Stimulated activated CD8-positive, alpha-beta memory T cell treated with anti-CD3 and anti-CD28 coated beads, Interleukin-2, amount 100 ng/mL, for 1 hour (primary cell): ENCODE measurements at regions not wholly inside any gene's neighbourhood (a gene's known extent, or its start where the extent isn't known, plus 50 kb on each side); places are given as distances from the start of the nearest gene placed in this dataset.
"Not testable (repeated sequence)": the region's sequence is repeated elsewhere in the genome, so short reads cannot be mapped to it uniquely, and the experiment has no call there.

Experiments
- DNase-seq, 2 donors: peaks; one replicate each; pipeline ENCODE4 v3.0.0-alpha.2; 2020; ENCODE audit warnings: low read depth in 2 of 2

GRCh38 chr5:173667702-173668101 lies 51.3 kb upstream of the BOD1 start:
- DNase-seq, result no peak

GRCh38 chr5:173668245-173668800 lies 51.9 kb upstream of the BOD1 start:
- DNase-seq, result no peak

GRCh38 chr5:173668910-173669309 lies 52.5 kb upstream of the BOD1 start:
- DNase-seq, result no peak

- DNase-seq, result no peak
These were observed 53.0 kb upstream of the BOD1 start for GRCh38 chr5:173669483-173669882.

GRCh38 chr5:173670130-173670651 lies 53.7 kb upstream of the BOD1 start:
- no peak for DNase-seq

GRCh38 chr5:173670791-173671120 lies 54.3 kb upstream of the BOD1 start:
- DNase-seq, result no peak

GRCh38 chr5:173671121-173671949 lies 54.9 kb upstream of the BOD1 start:
- DNase-seq, result no peak

GRCh38 chr5:173672166-173672565 lies 55.7 kb upstream of the BOD1 start:
- no peak for DNase-seq

- no peak for DNase-seq
These were observed 56.4 kb upstream of the BOD1 start for GRCh38 chr5:173672891-173673290.

GRCh38 chr5:173673295-173674101 lies 57.0 kb upstream of the BOD1 start:
- DNase-seq, result no peak

- no peak for DNase-seq
These were observed 59.0 kb upstream of the BOD1 start for GRCh38 chr5:173675287-173675996.

GRCh38 chr5:173676375-173676774 lies 59.9 kb upstream of the BOD1 start:
- DNase-seq, result no peak

- DNase-seq, result no peak
These were observed 60.7 kb upstream of the BOD1 start for GRCh38 chr5:173677125-173677672.

GRCh38 chr5:173679909-173680630 lies 63.6 kb upstream of the BOD1 start:
- DNase-seq, result no peak

- no peak for DNase-seq
These were observed 64.3 kb upstream of the BOD1 start for GRCh38 chr5:173680660-173681242.

GRCh38 chr5:173682313-173682712 lies 65.9 kb upstream of the BOD1 start:
- DNase-seq, result no peak

GRCh38 chr5:173684535-173684934 lies 68.1 kb upstream of the BOD1 start:
- not testable (repeated sequence) for DNase-seq

- DNase-seq, result no peak
These were observed 70.5 kb upstream of the BOD1 start for GRCh38 chr5:173686950-173687349.

- DNase-seq, result no peak
These were observed 72.3 kb upstream of the BOD1 start for GRCh38 chr5:173688703-173689102.

- no peak for DNase-seq
These were observed 72.8 kb upstream of the BOD1 start for GRCh38 chr5:173689171-173689736.
